ENCODE measurements at regions not wholly inside any gene's neighbourhood (a gene's known extent, or its start where the extent isn't known, plus 50 kb on each side); places are given as distances from the start of the nearest gene placed in this dataset.

GRCh38 chr2:18803141-18803939, 214.0 kb upstream of the NT5C1B start:
- TF ChIP-seq CTCF (IDR thresholded peaks at IDR 0.05) (no peak), POLR2A (IDR thresholded peaks at IDR 0.05) (no peak)
